GM18867 (cell line): ENCODE measurements at regions not wholly inside any gene's neighbourhood (a gene's known extent, or its start where the extent isn't known, plus 50 kb on each side); places are given as distances from the start of the nearest gene placed in this dataset.

ENCODE experiments used
- ATAC-seq: cut with Tn5 transposase; IDR thresholded peaks from one replicate; pipeline ENCODE4 v1.9.1; 2021; ENCODE audit warnings: mild to moderate bottlenecking, moderate library complexity; ENCODE audit not compliant: unreplicated experiment

GRCh38 chr1:218633238-218633988, 288.3 kb downstream of the TGFB2 start:
- no peak for ATAC-seq

GRCh38 chr1:218634212-218634611, 289.1 kb downstream of the TGFB2 start:
- ATAC-seq, result no peak

- ATAC-seq, result no peak
Observed at GRCh38 chr1:218636548-218636947, 291.4 kb downstream of the TGFB2 start.

- ATAC-seq, result no peak
Observed at GRCh38 chr1:218640173-218640572, 295.0 kb downstream of the TGFB2 start.

GRCh38 chr1:218642033-218642948, 297.2 kb downstream of the TGFB2 start:
- ATAC-seq, result no peak

GRCh38 chr1:218643281-218643680, 298.1 kb downstream of the TGFB2 start:
- ATAC-seq, result no peak

GRCh38 chr1:218643926-218644325, 298.8 kb downstream of the TGFB2 start:
- ATAC-seq, result no peak

- ATAC-seq, result no peak
Observed at GRCh38 chr1:218646288-218646687, 301.2 kb downstream of the TGFB2 start.

GRCh38 chr1:218656301-218657037, 311.3 kb downstream of the TGFB2 start:
- ATAC-seq, result no peak

- no peak for ATAC-seq
Observed at GRCh38 chr1:218658269-218658668, 313.1 kb downstream of the TGFB2 start.

- no peak for ATAC-seq
Observed at GRCh38 chr1:218658899-218659298, 313.8 kb downstream of the TGFB2 start.

GRCh38 chr1:218659911-218660677, 315.0 kb downstream of the TGFB2 start:
- no peak for ATAC-seq

GRCh38 chr1:218660678-218661053, 315.5 kb downstream of the TGFB2 start:
- ATAC-seq, result no peak

- no peak for ATAC-seq
Observed at GRCh38 chr1:218661411-218661810, 316.3 kb downstream of the TGFB2 start.

GRCh38 chr1:218664385-218665170, 319.4 kb downstream of the TGFB2 start:
- ATAC-seq, result no peak

- no peak for ATAC-seq
Observed at GRCh38 chr1:218665221-218665620, 320.1 kb downstream of the TGFB2 start.

GRCh38 chr1:218666263-218666662, 321.1 kb downstream of the TGFB2 start:
- ATAC-seq, result no peak

GRCh38 chr1:218667781-218668516, 322.8 kb downstream of the TGFB2 start:
- ATAC-seq, result no peak

- ATAC-seq, result no peak
Observed at GRCh38 chr1:218669431-218669830, 324.3 kb downstream of the TGFB2 start.
